ENCODE measurements at regions not wholly inside any gene's neighbourhood (a gene's known extent, or its start where the extent isn't known, plus 50 kb on each side); places are given as distances from the start of the nearest gene placed in this dataset.

DNA sequence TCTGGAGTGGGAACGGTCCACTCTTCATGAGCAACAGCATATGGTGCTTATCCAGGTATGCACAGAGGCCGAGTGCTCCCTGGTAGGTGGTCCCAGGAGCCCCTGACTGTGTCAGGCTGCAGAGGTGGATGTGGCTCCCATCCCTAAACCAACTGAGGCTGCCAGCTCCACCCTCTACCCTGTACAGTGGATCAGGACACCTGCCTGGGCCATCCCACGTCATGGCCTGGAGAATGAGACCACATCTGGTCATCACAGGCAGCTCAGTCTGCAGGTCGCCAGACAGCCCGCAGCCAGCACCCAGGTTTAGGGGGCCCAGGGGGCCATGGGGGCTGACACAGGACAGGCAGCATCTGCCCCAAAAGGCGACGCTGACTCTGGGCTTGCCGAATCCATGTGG is 100.3 kb upstream of the TMEM18 start:
- Mint-ChIP-seq H3K27me3 (peaks cover 3% of the 10 kb centered on the region), H3K4me1 (ENCODE audit: low read depth) (no peaks in the 10 kb centered on the region), H3K27ac (no peak overlapping the region), H3K4me3 (no peak overlapping the region), H3K36me3 (no peaks in the 10 kb centered on the region), H3K9me3 (ENCODE audit: low read depth) (no peaks in the 10 kb centered on the region)

GRCh38 chr2:777051-777450 is 99.8 kb upstream of the TMEM18 start:
- H3K36me3 Mint-ChIP-seq, result no peaks in the 10 kb centered on the region
- no peaks in the 10 kb centered on the region for H3K9me3 Mint-ChIP-seq (ENCODE audit: low read depth)
- peaks cover 3% of the 10 kb centered on the region for H3K27me3 Mint-ChIP-seq
- H3K4me1 Mint-ChIP-seq (ENCODE audit: low read depth), result no peaks in the 10 kb centered on the region
- H3K27ac Mint-ChIP-seq, result no peak overlapping the region
- no peak overlapping the region for H3K4me3 Mint-ChIP-seq

DNA sequence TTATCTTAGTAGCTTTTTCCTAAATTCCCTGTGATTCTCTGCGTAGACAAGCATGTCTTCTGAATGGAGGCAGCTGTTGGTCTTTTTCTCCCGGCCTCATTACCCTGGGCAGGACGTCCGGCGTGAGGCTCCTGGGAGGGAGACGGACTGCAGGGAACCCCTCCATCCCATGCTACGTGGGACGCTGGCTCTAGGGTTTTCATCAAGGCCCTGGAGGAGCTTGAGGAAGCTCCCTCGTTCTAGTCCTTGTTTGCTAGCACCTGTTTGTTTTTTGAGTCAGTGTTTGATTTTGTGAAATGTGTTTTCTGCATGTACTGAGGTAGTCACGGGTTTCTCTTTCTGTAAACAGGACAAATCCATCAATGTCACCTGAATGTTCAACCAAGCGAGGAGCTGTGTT is 99.3 kb upstream of the TMEM18 start:
- no peaks in the 10 kb centered on the region for H3K27me3 Mint-ChIP-seq
- H3K4me1 Mint-ChIP-seq (ENCODE audit: low read depth), result no peaks in the 10 kb centered on the region
- H3K4me3 Mint-ChIP-seq, result no peak overlapping the region
- no peak overlapping the region for H3K27ac Mint-ChIP-seq
- no peaks in the 10 kb centered on the region for H3K36me3 Mint-ChIP-seq
- no peaks in the 10 kb centered on the region for H3K9me3 Mint-ChIP-seq (ENCODE audit: low read depth)

GRCh38 chr2:776038-776437 is 98.8 kb upstream of the TMEM18 start:
- H3K27me3 Mint-ChIP-seq, result no peaks in the 10 kb centered on the region
- H3K4me3 Mint-ChIP-seq, result no peak overlapping the region
- no peaks in the 10 kb centered on the region for H3K9me3 Mint-ChIP-seq (ENCODE audit: low read depth)

GRCh38 chr2:774436-774835 is 97.2 kb upstream of the TMEM18 start:
- Mint-ChIP-seq H3K27ac (no peak overlapping the region), H3K9me3 (ENCODE audit: low read depth) (no peaks in the 10 kb centered on the region), H3K4me3 (no peak overlapping the region), H3K27me3 (no peaks in the 10 kb centered on the region), H3K36me3 (no peaks in the 10 kb centered on the region), H3K4me1 (ENCODE audit: low read depth) (peaks cover 9% of the 10 kb centered on the region)

More at GRCh38 chr2:776038-776437, 98.8 kb upstream of the TMEM18 start:
- no peak overlapping the region for H3K27ac Mint-ChIP-seq
- no peaks in the 10 kb centered on the region for H3K36me3 Mint-ChIP-seq
- no peaks in the 10 kb centered on the region for H3K4me1 Mint-ChIP-seq (ENCODE audit: low read depth)

DNA sequence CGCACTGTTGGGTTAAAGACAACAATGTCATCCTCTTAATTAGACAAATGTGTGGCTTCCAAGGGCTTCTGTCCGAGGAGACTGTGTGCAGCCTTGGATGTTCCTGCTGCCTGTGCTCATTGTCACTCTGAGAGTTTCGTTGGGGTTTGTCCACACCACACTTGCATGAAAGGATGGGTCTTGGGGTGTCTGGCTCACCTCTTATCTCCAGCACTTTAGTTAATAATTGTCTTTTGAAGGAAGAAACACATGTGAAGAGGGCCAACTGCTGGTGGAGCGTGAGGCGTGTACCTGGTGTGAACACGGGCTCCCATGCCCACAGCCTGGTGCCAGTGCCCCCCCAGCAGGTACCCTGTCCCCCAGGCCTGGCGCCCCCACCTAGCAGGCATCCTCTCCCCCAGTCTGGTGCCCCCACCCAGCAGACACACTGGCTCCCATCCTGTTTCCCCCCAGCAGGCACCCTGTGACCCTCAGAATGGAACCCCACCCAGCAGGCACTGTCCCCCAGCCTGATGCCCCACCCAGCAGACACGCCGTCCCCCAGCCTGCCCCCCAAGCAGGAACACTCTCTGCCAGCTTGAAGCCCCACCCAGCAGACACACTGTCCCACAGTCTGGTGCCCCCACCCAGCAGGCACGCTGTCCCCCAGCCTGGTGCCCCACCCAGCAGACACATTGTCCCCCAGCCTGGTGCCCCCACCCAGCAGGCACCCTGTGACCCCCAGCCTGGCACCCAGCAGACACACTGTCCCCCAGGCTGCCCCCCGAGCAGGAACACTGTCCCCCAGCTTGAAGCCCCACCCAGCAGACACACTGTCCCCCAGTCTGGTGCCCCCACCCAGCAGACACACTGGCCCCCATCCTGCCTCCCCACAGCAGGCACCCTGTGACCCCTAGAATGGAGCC is 96.3 kb upstream of the TMEM18 start:
- Mint-ChIP-seq H3K4me3 (no peak overlapping the region), H3K27me3 (no peaks in the 10 kb centered on the region), H3K9me3 (ENCODE audit: low read depth) (peaks cover 4% of the 10 kb centered on the region), H3K4me1 (ENCODE audit: low read depth) (peaks cover 10% of the 10 kb centered on the region), H3K27ac (no peak overlapping the region), H3K36me3 (no peaks in the 10 kb centered on the region)

- Mint-ChIP-seq H3K27me3 (no peaks in the 10 kb centered on the region), H3K27ac (no peak overlapping the region), H3K4me3 (no peak overlapping the region), H3K4me1 (ENCODE audit: low read depth) (peaks cover 15% of the 10 kb centered on the region), H3K9me3 (ENCODE audit: low read depth) (peaks cover 4% of the 10 kb centered on the region), H3K36me3 (no peaks in the 10 kb centered on the region)
These were observed 94.3 kb upstream of the TMEM18 start for GRCh38 chr2:771538-771937.

GRCh38 chr2:770776-771175 is 93.6 kb upstream of the TMEM18 start:
- H3K4me1 Mint-ChIP-seq (ENCODE audit: low read depth), result peaks cover 15% of the 10 kb centered on the region
- no peak overlapping the region for H3K27ac Mint-ChIP-seq
- H3K27me3 Mint-ChIP-seq, result no peaks in the 10 kb centered on the region
- no peaks in the 10 kb centered on the region for H3K36me3 Mint-ChIP-seq
- H3K4me3 Mint-ChIP-seq, result no peak overlapping the region
- peaks cover 4% of the 10 kb centered on the region for H3K9me3 Mint-ChIP-seq (ENCODE audit: low read depth)

DNA sequence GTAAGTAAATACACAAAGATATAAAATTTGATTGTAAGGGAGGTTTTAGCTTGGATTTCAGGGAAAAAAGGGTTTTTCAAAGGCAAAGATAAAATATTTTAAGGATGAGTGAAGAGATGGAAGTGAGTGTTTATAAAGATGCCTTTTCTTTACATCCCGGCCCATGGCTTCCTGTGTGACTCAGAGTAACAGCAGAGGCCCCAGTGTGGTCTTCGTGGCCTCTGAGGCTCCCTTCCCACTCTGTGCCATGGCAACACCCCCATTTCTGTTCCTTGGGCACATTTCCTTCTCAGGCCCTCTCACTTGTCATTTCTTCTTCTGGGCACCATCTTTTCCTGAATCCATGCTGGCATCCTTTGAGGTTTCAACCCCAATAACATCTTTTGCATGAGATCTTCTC is 92.6 kb upstream of the TMEM18 start:
- no peaks in the 10 kb centered on the region for H3K36me3 Mint-ChIP-seq
- H3K4me1 Mint-ChIP-seq (ENCODE audit: low read depth), result peaks cover 15% of the 10 kb centered on the region
- H3K9me3 Mint-ChIP-seq (ENCODE audit: low read depth), result peaks cover 4% of the 10 kb centered on the region
- no peaks in the 10 kb centered on the region for H3K27me3 Mint-ChIP-seq
- no peak overlapping the region for H3K4me3 Mint-ChIP-seq
- peak overlapping the region; percentile 1 for H3K27ac Mint-ChIP-seq

DNA sequence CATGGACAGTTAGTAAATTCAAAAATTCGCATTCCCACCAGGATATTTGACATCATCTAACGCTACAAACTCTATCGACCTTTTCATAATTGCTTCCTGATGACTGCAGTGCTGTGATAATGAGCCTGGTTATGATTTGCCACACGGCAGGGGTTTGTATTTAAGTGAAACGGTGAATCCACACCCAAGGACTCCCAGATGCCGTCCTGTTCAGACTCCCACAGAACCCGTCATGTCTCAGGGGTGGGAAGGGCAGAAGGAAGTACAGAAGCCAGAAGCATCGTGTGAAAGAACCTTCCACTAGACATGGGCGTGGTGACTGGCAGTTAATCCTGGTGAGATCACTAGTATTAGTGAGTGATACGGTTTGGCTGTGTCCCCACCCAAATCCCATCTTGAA is 91.2 kb upstream of the TMEM18 start:
- Mint-ChIP-seq H3K9me3 (ENCODE audit: low read depth) (peaks cover 4% of the 10 kb centered on the region), H3K27me3 (no peaks in the 10 kb centered on the region), H3K27ac (no peak overlapping the region), H3K36me3 (no peaks in the 10 kb centered on the region), H3K4me3 (no peak overlapping the region), H3K4me1 (ENCODE audit: low read depth) (peaks cover 15% of the 10 kb centered on the region)

GRCh38 chr2:767944-768343 is 90.7 kb upstream of the TMEM18 start:
- H3K27me3 Mint-ChIP-seq, result no peaks in the 10 kb centered on the region
- H3K9me3 Mint-ChIP-seq (ENCODE audit: low read depth), result peaks cover 4% of the 10 kb centered on the region
- H3K4me3 Mint-ChIP-seq, result no peak overlapping the region
- no peak overlapping the region for H3K27ac Mint-ChIP-seq
- peaks cover 18% of the 10 kb centered on the region for H3K4me1 Mint-ChIP-seq (ENCODE audit: low read depth)
- no peaks in the 10 kb centered on the region for H3K36me3 Mint-ChIP-seq

- peak overlapping the region; percentile 11 for H3K27ac Mint-ChIP-seq
These were observed 90.2 kb upstream of the TMEM18 start for GRCh38 chr2:767440-767839.

DNA sequence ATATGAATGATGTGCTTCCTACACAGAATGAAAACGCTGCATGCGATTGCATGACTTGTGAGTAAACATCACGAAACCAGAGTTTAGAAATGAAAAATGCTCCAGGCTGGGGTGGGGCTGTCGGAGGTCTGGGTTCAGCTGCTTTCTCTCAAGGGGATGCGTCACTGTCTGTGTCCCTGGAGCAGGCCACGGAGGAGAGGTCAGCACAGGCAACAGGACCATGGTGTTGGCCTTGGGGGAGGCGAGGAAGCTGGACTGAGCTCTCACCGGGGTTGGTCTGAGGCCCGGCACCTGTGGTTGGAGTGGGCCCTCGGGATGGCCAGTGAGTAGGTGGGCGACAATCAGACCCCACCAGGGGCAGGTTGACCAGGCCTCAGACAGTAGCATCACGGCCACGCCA is 89.0 kb upstream of the TMEM18 start:
- H3K4me1 Mint-ChIP-seq (ENCODE audit: low read depth), result peaks cover 23% of the 10 kb centered on the region
- H3K9me3 Mint-ChIP-seq (ENCODE audit: low read depth), result peaks cover 4% of the 10 kb centered on the region
- H3K36me3 Mint-ChIP-seq, result no peaks in the 10 kb centered on the region
- no peaks in the 10 kb centered on the region for H3K27me3 Mint-ChIP-seq
- H3K27ac Mint-ChIP-seq, result no peak overlapping the region
- no peak overlapping the region for H3K4me3 Mint-ChIP-seq

More at GRCh38 chr2:767440-767839, 90.2 kb upstream of the TMEM18 start:
- H3K27me3 Mint-ChIP-seq, result no peaks in the 10 kb centered on the region
- peaks cover 4% of the 10 kb centered on the region for H3K9me3 Mint-ChIP-seq (ENCODE audit: low read depth)
- no peaks in the 10 kb centered on the region for H3K36me3 Mint-ChIP-seq
- no peak overlapping the region for H3K4me3 Mint-ChIP-seq
- H3K4me1 Mint-ChIP-seq (ENCODE audit: low read depth), result peaks cover 22% of the 10 kb centered on the region

DNA sequence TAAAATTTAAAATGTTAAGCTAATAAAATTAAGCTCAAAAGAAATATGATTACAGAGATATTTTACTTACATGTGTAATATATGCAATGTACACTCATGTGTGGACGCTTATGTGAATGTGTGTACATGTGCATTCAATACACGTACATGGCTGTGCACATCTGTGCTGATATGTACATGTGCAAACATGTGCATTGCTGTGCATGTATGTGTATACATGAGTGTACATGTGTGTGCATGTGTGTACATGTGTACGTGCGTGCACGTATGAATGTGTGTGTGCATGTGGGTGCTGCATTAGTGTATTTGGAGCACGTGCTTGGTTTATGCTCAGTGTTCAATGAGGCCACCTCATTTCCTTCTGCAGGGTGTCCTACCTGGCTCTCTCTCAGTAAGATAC is 88.2 kb upstream of the TMEM18 start:
- H3K36me3 Mint-ChIP-seq, result no peaks in the 10 kb centered on the region
- no peak overlapping the region for H3K27ac Mint-ChIP-seq
- H3K9me3 Mint-ChIP-seq (ENCODE audit: low read depth), result peaks cover 4% of the 10 kb centered on the region
- no peaks in the 10 kb centered on the region for H3K27me3 Mint-ChIP-seq
- peaks cover 20% of the 10 kb centered on the region for H3K4me1 Mint-ChIP-seq (ENCODE audit: low read depth)
- H3K4me3 Mint-ChIP-seq, result no peak overlapping the region

GRCh38 chr2:763766-764525 is 86.7 kb upstream of the TMEM18 start:
- H3K4me1 Mint-ChIP-seq (ENCODE audit: low read depth), result peaks cover 13% of the 10 kb centered on the region
- H3K27ac Mint-ChIP-seq, result no peak overlapping the region
- H3K36me3 Mint-ChIP-seq, result no peaks in the 10 kb centered on the region

More at GRCh38 chr2:763766-764525, 86.7 kb upstream of the TMEM18 start:
- Mint-ChIP-seq H3K27me3 (no peaks in the 10 kb centered on the region), H3K9me3 (ENCODE audit: low read depth) (peaks cover 2% of the 10 kb centered on the region), H3K4me3 (no peak overlapping the region)
